GM12874 (cell line): ENCODE measurements at regions not wholly inside any gene's neighbourhood (a gene's known extent, or its start where the extent isn't known, plus 50 kb on each side); places are given as distances from the start of the nearest gene placed in this dataset.

Experiments
- TF ChIP-seq, protein P1 (sequence below): IDR thresholded peaks from 2 replicates; pipeline ENCODE4 v1.5.1; 2011; ENCODE audit warnings: low read depth, mild to moderate bottlenecking, control low read depth, low read length, moderate library complexity; ENCODE audit not compliant: insufficient read depth

DNA sequence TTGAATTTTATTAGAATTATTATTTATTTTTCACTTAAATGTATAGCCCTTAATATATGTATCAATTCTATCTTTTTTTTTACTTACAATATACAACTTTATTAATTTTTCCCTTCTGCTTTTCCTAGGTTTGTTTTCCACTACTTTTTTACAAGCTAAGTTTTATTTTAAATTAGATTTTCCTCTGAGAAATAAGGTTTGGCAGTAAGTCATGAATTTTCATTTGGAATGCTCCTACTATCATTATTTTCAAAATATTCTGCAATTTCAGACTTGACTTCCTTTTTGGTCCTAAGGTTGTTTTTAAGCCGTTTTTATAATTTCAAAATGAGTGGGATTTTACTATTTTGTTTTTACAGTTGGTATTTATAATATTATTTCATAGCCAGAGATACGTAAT, 222.8 kb upstream of the PIEZO2 start:
- TF ChIP-seq, protein P1, sequence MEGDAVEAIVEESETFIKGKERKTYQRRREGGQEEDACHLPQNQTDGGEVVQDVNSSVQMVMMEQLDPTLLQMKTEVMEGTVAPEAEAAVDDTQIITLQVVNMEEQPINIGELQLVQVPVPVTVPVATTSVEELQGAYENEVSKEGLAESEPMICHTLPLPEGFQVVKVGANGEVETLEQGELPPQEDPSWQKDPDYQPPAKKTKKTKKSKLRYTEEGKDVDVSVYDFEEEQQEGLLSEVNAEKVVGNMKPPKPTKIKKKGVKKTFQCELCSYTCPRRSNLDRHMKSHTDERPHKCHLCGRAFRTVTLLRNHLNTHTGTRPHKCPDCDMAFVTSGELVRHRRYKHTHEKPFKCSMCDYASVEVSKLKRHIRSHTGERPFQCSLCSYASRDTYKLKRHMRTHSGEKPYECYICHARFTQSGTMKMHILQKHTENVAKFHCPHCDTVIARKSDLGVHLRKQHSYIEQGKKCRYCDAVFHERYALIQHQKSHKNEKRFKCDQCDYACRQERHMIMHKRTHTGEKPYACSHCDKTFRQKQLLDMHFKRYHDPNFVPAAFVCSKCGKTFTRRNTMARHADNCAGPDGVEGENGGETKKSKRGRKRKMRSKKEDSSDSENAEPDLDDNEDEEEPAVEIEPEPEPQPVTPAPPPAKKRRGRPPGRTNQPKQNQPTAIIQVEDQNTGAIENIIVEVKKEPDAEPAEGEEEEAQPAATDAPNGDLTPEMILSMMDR = no peak

DNA sequence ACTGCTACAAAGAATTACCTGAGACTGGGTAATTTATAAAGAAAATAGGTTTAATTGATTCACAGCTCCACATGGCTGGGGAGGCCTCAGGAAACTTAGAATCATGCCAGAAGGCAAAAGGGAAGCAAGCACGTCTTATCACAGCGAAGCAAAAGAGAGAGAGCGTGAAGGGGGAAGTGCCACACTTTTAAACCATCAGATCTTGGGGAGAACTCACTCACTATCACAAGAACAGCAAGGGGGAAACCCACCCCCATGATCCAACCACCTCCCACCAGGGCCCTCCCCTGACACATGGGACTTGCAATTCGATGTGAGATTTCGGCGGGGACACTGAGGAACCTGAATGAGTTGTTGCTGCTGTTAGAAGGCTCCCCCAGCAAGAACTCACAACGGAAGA, 220.2 kb upstream of the PIEZO2 start:
- TF ChIP-seq, protein P1 = no peak

DNA sequence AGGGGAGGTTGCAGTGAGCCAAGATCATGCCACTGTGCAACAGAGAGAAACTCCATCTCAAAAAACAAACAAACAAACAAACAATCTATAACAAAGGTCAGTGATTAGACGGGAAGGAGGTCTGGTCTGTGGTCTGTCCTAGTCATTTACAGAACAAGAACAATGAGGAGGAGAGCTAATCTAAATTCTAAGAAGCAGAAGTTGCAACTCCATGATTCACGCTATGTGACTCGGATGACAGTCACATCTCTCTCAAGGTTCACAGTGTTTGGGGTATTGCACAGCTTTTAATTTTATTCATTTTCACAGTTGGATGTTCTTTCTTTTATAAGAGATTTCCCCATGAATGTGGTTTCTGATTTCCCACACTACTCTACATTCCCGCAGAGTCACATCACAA, 218.7 kb upstream of the PIEZO2 start:
- TF ChIP-seq, protein P1 = no peak

DNA sequence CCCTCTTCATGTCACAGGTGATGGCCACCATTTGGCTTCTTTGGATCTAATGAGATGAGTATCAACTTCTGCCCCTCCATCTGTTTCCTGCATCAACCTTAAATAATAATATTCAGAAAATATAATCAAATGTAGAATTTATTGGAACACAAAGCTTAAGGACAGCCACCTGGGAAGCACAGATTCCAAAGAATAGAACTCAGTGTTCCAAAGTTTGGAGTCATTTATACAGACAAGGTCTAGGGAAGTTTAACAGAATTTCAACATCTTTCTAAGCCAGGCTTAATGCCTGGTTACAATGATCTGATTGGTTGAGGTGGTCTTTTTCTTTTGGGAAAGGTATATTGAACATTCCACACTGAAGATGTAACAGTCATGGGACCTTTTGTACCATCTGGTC, 218.0 kb upstream of the PIEZO2 start:
- TF ChIP-seq, protein P1 = no peak

DNA sequence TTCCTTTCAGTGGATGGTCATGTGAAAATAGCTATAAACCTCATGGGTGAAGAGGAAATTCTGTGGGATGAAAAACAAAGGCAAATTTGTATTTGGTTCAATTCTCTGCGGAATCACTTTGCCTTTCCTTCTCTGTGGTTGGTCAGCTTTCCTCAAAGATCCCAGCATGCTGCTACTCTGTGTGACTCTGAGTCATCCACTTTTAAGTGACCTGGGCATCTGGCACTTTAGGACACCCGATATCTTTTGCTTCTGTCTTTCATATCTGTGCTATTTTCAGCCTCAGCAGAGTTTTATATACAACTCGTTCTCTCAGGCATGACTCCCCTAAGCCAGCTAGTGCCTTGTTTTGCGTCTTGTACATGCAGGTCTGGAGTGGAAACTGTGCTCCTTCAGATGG, 217.0 kb upstream of the PIEZO2 start:
- TF ChIP-seq, protein P1 = no peak

DNA sequence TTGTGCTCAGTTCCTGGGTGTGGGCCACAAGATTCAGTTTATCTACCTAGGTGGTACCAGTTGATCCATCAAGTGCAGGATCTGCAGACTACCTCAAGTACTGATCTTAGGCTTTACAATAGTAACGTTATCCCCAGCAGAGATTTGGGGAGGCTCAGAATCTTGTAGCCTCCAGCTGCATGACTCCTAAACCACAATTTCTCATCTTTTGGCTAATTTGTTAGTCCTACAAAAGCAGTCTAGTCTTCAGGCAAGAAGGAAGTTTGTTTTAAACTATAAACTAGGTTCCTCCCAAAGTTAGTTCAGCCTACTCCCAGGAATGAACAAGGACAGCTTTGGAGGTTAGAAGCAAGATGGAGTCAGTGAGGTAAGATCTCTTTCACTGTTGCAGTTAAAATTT, 213.5 kb upstream of the PIEZO2 start:
- TF ChIP-seq, protein P1 = no peak

DNA sequence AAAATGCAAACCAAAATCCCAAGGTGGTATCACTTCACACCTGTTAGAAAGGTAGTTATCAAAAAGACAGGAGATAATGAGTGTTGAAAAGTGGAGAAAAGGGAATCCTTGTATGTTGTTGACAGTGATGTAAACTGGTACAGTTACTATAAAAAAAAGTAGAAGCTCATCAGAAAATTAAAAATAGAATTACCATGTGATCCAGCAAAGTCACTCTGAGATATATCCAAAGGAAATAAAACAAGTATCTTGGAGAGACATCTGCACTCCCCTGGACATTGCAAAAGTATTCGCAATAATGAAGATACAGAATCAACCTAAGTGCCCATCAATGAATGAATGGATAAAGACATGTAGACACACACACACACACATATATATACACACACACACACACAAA, 208.3 kb upstream of the PIEZO2 start:
- TF ChIP-seq, protein P1 = no peak

DNA sequence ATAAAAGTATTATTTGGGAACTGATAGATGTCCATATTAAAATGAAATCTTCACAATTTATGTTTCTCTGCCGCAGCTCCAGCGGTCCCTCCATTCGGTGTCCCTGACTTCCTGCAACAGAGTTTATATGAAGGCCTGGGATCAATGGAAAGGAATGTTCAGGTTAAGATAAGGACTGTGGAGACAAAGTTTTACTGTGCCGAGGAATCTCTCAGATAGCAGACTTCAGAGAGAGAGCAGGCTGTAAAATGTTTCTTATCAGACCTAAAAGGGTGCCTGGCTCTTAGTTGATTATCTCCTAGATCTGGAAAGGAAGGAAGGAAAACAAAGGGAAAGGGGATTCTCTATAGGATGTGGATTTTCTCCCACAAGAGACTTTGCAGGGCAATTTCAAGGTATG, 193.7 kb upstream of the PIEZO2 start:
- TF ChIP-seq, protein P1 = no peak
